ENCODE measurements at regions not wholly inside any gene's neighbourhood (a gene's known extent, or its start where the extent isn't known, plus 50 kb on each side); places are given as distances from the start of the nearest gene placed in this dataset.

- DNase-seq, result no peak
- H3K9ac ChIP-seq (ENCODE audit: low read length), result no peak overlapping the region
- peaks cover 32% of the 10 kb centered on the region for H3K27me3 Mint-ChIP-seq
- H3K27me3 ChIP-seq (replicated peaks in 1 of 4; ENCODE audit: control extremely low read depth in 1 of 4, control insufficient read depth in 3 of 4, insufficient read depth in 4 of 4, low read length in 3 of 4), result peaks cover 0 to 6% (median 3%) of the 10 kb centered on the region in 4 experiments
- peaks cover 6 to 9% of the 10 kb centered on the region in 2 donors for H3K4me1 ChIP-seq (ENCODE audit: control insufficient read depth in 2 of 2, insufficient read depth in 2 of 2, low read length in 2 of 2)
- H3K9me3 Mint-ChIP-seq (ENCODE audit: insufficient read depth), result peaks cover 2% of the 10 kb centered on the region
- no peaks in the 10 kb centered on the region for H3K9me3 ChIP-seq (ENCODE audit: control extremely low read depth in 1 of 3, control insufficient read depth in 2 of 3, insufficient read depth in 1 of 3, low read length in 2 of 3)
- no peak for ATAC-seq (ENCODE audit: low read depth)
- ChIA-PET CTCF (no interaction called here), POLR2A (no interaction called here)
- no peaks in the 10 kb centered on the region for H3K36me3 ChIP-seq (replicated peaks in 1 of 2; ENCODE audit: control extremely low read depth in 1 of 2, control insufficient read depth in 1 of 2, extremely low read depth in 1 of 2, insufficient read depth in 2 of 2, low read length in 1 of 2)
- no peak overlapping the region for H3K4me2 ChIP-seq (replicated peaks; ENCODE audit: low read depth, low read length, poor library complexity, severe bottlenecking)
- no peaks in the 10 kb centered on the region for H4K20me1 ChIP-seq (ENCODE audit: control insufficient read depth, insufficient read depth, low read length, poor library complexity, severe bottlenecking)
- no peak overlapping the region for H3K4me3 ChIP-seq (ENCODE audit: control extremely low read depth in 1 of 5, extremely low read depth in 1 of 5, insufficient read depth in 1 of 5, low read depth in 2 of 5, low read length in 4 of 5)
- H3K27ac ChIP-seq (ENCODE audit: low read length in 2 of 2), result no peak overlapping the region
- no peaks in the 10 kb centered on the region for H3K79me2 ChIP-seq (ENCODE audit: control insufficient read depth, insufficient read depth, low read length)
- no peak overlapping the region for H3K4me3 Mint-ChIP-seq
- no peak for TF ChIP-seq CTCF (IDR thresholded peaks at IDR 0.05)
- no peak for TF ChIP-seq EZH2 (IDR thresholded peaks at IDR 0.05; ENCODE audit: borderline replicate concordance, insufficient read depth, low read depth, low read length, poor library complexity, severe bottlenecking)
- H3K4me1 Mint-ChIP-seq, result peaks cover 12% of the 10 kb centered on the region
- H2AFZ ChIP-seq (ENCODE audit: insufficient read depth, low read depth, low read length, poor library complexity, severe bottlenecking), result no peak overlapping the region
- intact Hi-C loops (cut with micrococcal nuclease), result no loop called here
- no peak overlapping the region for H3K27ac Mint-ChIP-seq
- WGBS (ENCODE audit: insufficient coverage), result no CpG with 5 or more reads among the region's 4 CpGs
Measured at GRCh38 chr5:68747521-68747920, 346.3 kb upstream of the SLC30A5 start.

- H3K4me1 Mint-ChIP-seq, result peaks cover 9% of the 10 kb centered on the region
- DNase-seq (no peak), ATAC-seq (ENCODE audit: low read depth) (no peak)
- no peak overlapping the region for H3K9ac ChIP-seq (ENCODE audit: low read length)
- WGBS (ENCODE audit: insufficient coverage), result 80% methylated on average over 1 of the region's 3 CpGs
- no peaks in the 10 kb centered on the region for H4K20me1 ChIP-seq (ENCODE audit: control insufficient read depth, insufficient read depth, low read length, poor library complexity, severe bottlenecking)
- peaks cover 6 to 9% of the 10 kb centered on the region in 2 donors for H3K4me1 ChIP-seq (ENCODE audit: control insufficient read depth in 2 of 2, insufficient read depth in 2 of 2, low read length in 2 of 2)
- peaks cover 2% of the 10 kb centered on the region for H3K9me3 Mint-ChIP-seq (ENCODE audit: insufficient read depth)
- H3K36me3 ChIP-seq (replicated peaks in 1 of 2; ENCODE audit: control extremely low read depth in 1 of 2, control insufficient read depth in 1 of 2, extremely low read depth in 1 of 2, insufficient read depth in 2 of 2, low read length in 1 of 2), result no peaks in the 10 kb centered on the region
- no peak overlapping the region for H3K4me3 Mint-ChIP-seq
- no peak overlapping the region for H3K27ac Mint-ChIP-seq
- H3K79me2 ChIP-seq (ENCODE audit: control insufficient read depth, insufficient read depth, low read length), result no peaks in the 10 kb centered on the region
- ChIA-PET POLR2A (no interaction called here), CTCF (interaction anchor here (0.6 kb wide), 1 partner anchor 495 kb away, joined by 4 read pairs; no protein-coding TSS in a partner anchor)
- no peak overlapping the region for H3K27ac ChIP-seq (ENCODE audit: low read length in 2 of 2)
- intact Hi-C loops (cut with micrococcal nuclease), result no loop called here
- no peak for TF ChIP-seq CTCF (IDR thresholded peaks at IDR 0.05)
- H3K27me3 ChIP-seq (replicated peaks in 1 of 4; ENCODE audit: control extremely low read depth in 1 of 4, control insufficient read depth in 3 of 4, insufficient read depth in 4 of 4, low read length in 3 of 4), result peaks cover 0 to 6% (median 3%) of the 10 kb centered on the region in 4 experiments
- H3K27me3 Mint-ChIP-seq, result peaks cover 35% of the 10 kb centered on the region
- no peak overlapping the region for H3K4me2 ChIP-seq (replicated peaks; ENCODE audit: low read depth, low read length, poor library complexity, severe bottlenecking)
- no peak overlapping the region for H2AFZ ChIP-seq (ENCODE audit: insufficient read depth, low read depth, low read length, poor library complexity, severe bottlenecking)
- H3K4me3 ChIP-seq (ENCODE audit: control extremely low read depth in 1 of 5, extremely low read depth in 1 of 5, insufficient read depth in 1 of 5, low read depth in 2 of 5, low read length in 4 of 5), result no peak overlapping the region
- no peaks in the 10 kb centered on the region for H3K9me3 ChIP-seq (ENCODE audit: control extremely low read depth in 1 of 3, control insufficient read depth in 2 of 3, insufficient read depth in 1 of 3, low read length in 2 of 3)
Measured at GRCh38 chr5:68748101-68748500, 345.7 kb upstream of the SLC30A5 start.
